ENCODE measurements at regions not wholly inside any gene's neighbourhood (a gene's known extent, or its start where the extent isn't known, plus 50 kb on each side); places are given as distances from the start of the nearest gene placed in this dataset.
"Not testable (repeated sequence)": the region's sequence is repeated elsewhere in the genome, so short reads cannot be mapped to it uniquely, and the experiment has no call there.

DNA sequence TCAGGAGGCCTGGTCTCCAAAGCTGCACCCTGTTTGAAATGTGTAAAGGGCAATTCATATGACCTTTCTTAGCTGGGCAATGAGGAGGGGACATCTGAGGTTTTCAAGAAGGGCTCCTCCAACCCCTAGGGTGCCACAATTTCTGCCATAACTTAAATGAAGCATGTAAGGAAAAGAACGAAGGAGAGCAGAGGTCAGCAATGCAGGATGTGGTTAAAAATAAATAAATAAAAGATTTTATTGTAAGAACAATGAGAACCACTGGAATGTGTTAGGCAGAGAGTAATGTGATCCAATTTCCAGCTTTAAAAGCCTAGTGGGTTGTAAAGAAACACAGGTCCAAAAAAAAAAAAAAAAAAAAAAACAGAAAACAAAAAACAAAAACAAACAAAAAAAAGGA, 673.1 kb downstream of the TNS3 start:
- H3K4me1 Mint-ChIP-seq: no peaks in the 10 kb centered on the region; the same call in 1 of the 2 replicates
- no peaks in the 10 kb centered on the region; the same call in 1 of the 2 replicates for H3K27me3 Mint-ChIP-seq (ENCODE audit: low read depth)
- ChIA-PET POLR2A (no interaction called here), CTCF (interaction anchor here (0.6 kb wide), 1 partner anchor 899 kb away, joined by 3 read pairs; no protein-coding TSS in a partner anchor)
- H3K9me3 Mint-ChIP-seq: peaks cover 19% of the 10 kb centered on the region
- no peak overlapping the region for H3K4me3 Mint-ChIP-seq
- TF ChIP-seq, protein P1, sequence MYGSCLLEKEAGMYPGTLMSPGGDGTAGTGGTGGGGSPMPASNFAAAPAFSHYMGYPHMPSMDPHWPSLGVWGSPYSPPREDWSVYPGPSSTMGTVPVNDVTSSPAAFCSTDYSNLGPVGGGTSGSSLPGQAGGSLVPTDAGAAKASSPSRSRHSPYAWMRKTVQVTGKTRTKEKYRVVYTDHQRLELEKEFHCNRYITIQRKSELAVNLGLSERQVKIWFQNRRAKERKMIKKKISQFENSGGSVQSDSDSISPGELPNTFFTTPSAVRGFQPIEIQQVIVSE (CRISPR knock-in tag; IDR thresholded peaks at IDR 0.05; ENCODE audit: borderline replicate concordance): no peak
- TF ChIP-seq, protein P2, sequence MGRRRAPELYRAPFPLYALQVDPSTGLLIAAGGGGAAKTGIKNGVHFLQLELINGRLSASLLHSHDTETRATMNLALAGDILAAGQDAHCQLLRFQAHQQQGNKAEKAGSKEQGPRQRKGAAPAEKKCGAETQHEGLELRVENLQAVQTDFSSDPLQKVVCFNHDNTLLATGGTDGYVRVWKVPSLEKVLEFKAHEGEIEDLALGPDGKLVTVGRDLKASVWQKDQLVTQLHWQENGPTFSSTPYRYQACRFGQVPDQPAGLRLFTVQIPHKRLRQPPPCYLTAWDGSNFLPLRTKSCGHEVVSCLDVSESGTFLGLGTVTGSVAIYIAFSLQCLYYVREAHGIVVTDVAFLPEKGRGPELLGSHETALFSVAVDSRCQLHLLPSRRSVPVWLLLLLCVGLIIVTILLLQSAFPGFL (CRISPR knock-in tag; IDR thresholded peaks at IDR 0.05; ENCODE audit: borderline replicate concordance): no peak
- TF ChIP-seq ATF1 (CRISPR knock-in tag; IDR thresholded peaks at IDR 0.05) (no peak), CREB1 (CRISPR knock-in tag; IDR thresholded peaks at IDR 0.05) (no peak), ZNF671 (CRISPR knock-in tag; IDR thresholded peaks at IDR 0.05) (no peak), ZNF138 (CRISPR knock-in tag; conservative IDR thresholded peaks at IDR 0.05) (no peak), TCF7 (CRISPR knock-in tag; IDR thresholded peaks at IDR 0.05; ENCODE audit: low read depth) (no peak), NFATC4 (CRISPR knock-in tag; IDR thresholded peaks at IDR 0.05) (no peak), FOXP1 (CRISPR knock-in tag; IDR thresholded peaks at IDR 0.05; ENCODE audit: borderline replicate concordance) (no peak), RELA (CRISPR knock-in tag; IDR thresholded peaks at IDR 0.05; ENCODE audit: borderline replicate concordance) (no peak), ZNF121 (CRISPR knock-in tag; IDR thresholded peaks at IDR 0.05) (no peak)
- TF ChIP-seq, protein P3, sequence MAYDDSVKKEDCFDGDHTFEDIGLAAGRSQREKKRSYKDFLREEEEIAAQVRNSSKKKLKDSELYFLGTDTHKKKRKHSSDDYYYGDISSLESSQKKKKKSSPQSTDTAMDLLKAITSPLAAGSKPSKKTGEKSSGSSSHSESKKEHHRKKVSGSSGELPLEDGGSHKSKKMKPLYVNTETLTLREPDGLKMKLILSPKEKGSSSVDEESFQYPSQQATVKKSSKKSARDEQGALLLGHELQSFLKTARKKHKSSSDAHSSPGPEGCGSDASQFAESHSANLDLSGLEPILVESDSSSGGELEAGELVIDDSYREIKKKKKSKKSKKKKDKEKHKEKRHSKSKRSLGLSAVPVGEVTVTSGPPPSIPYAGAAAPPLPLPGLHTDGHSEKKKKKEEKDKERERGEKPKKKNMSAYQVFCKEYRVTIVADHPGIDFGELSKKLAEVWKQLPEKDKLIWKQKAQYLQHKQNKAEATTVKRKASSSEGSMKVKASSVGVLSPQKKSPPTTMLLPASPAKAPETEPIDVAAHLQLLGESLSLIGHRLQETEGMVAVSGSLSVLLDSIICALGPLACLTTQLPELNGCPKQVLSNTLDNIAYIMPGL (CRISPR knock-in tag; IDR thresholded peaks at IDR 0.05): no peak
- TF ChIP-seq, protein P4, sequence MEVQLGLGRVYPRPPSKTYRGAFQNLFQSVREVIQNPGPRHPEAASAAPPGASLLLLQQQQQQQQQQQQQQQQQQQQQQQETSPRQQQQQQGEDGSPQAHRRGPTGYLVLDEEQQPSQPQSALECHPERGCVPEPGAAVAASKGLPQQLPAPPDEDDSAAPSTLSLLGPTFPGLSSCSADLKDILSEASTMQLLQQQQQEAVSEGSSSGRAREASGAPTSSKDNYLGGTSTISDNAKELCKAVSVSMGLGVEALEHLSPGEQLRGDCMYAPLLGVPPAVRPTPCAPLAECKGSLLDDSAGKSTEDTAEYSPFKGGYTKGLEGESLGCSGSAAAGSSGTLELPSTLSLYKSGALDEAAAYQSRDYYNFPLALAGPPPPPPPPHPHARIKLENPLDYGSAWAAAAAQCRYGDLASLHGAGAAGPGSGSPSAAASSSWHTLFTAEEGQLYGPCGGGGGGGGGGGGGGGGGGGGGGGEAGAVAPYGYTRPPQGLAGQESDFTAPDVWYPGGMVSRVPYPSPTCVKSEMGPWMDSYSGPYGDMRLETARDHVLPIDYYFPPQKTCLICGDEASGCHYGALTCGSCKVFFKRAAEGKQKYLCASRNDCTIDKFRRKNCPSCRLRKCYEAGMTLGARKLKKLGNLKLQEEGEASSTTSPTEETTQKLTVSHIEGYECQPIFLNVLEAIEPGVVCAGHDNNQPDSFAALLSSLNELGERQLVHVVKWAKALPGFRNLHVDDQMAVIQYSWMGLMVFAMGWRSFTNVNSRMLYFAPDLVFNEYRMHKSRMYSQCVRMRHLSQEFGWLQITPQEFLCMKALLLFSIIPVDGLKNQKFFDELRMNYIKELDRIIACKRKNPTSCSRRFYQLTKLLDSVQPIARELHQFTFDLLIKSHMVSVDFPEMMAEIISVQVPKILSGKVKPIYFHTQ (CRISPR knock-in tag; IDR thresholded peaks at IDR 0.05): no peak
- TF ChIP-seq, protein P5, sequence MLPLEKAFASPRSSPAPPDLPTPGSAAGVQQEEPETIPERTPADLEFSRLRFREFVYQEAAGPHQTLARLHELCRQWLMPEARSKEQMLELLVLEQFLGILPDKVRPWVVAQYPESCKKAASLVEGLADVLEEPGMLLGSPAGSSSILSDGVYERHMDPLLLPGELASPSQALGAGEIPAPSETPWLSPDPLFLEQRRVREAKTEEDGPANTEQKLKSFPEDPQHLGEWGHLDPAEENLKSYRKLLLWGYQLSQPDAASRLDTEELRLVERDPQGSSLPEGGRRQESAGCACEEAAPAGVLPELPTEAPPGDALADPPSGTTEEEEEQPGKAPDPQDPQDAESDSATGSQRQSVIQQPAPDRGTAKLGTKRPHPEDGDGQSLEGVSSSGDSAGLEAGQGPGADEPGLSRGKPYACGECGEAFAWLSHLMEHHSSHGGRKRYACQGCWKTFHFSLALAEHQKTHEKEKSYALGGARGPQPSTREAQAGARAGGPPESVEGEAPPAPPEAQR (CRISPR knock-in tag; IDR thresholded peaks at IDR 0.05): no peak
- H3K27ac Mint-ChIP-seq: no peak overlapping the region
- H3K36me3 Mint-ChIP-seq: no peaks in the 10 kb centered on the region
- ATAC-seq (no peak), DNase-seq (ENCODE audit: low spot score) (no peak)

DNA sequence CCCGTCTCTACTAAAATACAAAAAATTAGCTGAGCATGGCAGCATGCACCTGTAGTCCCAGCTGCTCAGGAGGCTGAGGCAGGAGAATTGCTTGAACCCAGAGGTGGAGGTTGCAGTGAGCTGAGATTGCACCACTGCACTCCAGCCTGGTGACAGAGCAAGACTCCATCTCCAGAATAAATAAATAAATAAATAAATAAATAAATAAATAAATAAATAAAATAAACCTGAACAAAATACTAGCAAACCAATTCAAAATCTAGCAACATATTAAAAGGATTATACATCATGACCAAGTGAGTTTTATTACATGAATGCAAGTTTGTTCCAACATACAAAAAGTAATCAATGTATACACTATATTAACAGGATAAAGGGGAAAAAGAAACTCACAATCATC, 677.4 kb downstream of the TNS3 start:
- H3K9me3 Mint-ChIP-seq: peaks cover 11% of the 10 kb centered on the region
- H3K36me3 Mint-ChIP-seq; POLR2A ChIA-PET; H3K4me3 Mint-ChIP-seq; ATAC-seq; CTCF ChIA-PET; H3K27me3 Mint-ChIP-seq (ENCODE audit: low read depth); H3K27ac Mint-ChIP-seq; H3K4me1 Mint-ChIP-seq; DNase-seq (ENCODE audit: low spot score): not testable (repeated sequence)

DNA sequence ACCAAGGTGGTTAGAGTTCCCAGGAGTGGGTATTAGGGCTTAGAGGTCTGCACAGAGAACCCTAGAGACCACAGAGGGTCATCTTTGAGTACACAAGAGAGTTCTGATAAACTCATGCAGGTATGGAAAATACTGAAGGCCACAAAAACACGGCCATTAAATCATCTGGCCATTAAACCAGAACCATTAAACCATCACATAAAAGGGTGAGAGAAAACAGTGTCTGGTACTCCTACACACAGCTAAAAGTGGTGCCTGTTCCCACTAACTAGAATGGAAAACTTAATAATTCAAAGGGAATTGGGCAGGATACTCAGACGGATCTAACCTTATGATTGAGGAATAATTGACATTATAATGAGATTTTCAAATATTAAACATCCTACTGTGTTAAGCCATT, 679.4 kb downstream of the TNS3 start:
- Mint-ChIP-seq H3K9me3 (peaks cover 11% of the 10 kb centered on the region), H3K4me1 (no peaks in the 10 kb centered on the region), H3K36me3 (no peaks in the 10 kb centered on the region), H3K27me3 (ENCODE audit: low read depth) (no peaks in the 10 kb centered on the region), H3K4me3 (no peak overlapping the region), H3K27ac (no peak overlapping the region)
- DNase-seq (ENCODE audit: low spot score) (no peak), ATAC-seq (no peak)
- ChIA-PET CTCF (no interaction called here), POLR2A (no interaction called here)
- no peak for TF ChIP-seq ZNF263 (CRISPR knock-in tag; IDR thresholded peaks at IDR 0.05; ENCODE audit: low read depth)
- no peak for TF ChIP-seq ATF1 (CRISPR knock-in tag; IDR thresholded peaks at IDR 0.05)
- no peak for TF ChIP-seq GABPB1 (CRISPR knock-in tag; IDR thresholded peaks at IDR 0.05)
- TF ChIP-seq NFE2L1 (CRISPR knock-in tag; IDR thresholded peaks at IDR 0.05): no peak
- TF ChIP-seq, protein P6, sequence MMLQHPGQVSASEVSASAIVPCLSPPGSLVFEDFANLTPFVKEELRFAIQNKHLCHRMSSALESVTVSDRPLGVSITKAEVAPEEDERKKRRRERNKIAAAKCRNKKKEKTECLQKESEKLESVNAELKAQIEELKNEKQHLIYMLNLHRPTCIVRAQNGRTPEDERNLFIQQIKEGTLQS (CRISPR knock-in tag; conservative IDR thresholded peaks at IDR 0.05): no peak
- no peak for TF ChIP-seq ZNF396 (CRISPR knock-in tag; IDR thresholded peaks at IDR 0.05; ENCODE audit: borderline replicate concordance)
- TF ChIP-seq, protein P7, sequence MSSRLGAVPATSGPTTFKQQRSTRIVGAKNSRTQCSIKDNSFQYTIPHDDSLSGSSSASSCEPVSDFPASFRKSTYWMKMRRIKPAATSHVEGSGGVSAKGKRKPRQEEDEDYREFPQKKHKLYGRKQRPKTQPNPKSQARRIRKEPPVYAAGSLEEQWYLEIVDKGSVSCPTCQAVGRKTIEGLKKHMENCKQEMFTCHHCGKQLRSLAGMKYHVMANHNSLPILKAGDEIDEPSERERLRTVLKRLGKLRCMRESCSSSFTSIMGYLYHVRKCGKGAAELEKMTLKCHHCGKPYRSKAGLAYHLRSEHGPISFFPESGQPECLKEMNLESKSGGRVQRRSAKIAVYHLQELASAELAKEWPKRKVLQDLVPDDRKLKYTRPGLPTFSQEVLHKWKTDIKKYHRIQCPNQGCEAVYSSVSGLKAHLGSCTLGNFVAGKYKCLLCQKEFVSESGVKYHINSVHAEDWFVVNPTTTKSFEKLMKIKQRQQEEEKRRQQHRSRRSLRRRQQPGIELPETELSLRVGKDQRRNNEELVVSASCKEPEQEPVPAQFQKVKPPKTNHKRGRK (CRISPR knock-in tag; IDR thresholded peaks at IDR 0.05; ENCODE audit: borderline replicate concordance): no peak
- TF ChIP-seq, protein P8, sequence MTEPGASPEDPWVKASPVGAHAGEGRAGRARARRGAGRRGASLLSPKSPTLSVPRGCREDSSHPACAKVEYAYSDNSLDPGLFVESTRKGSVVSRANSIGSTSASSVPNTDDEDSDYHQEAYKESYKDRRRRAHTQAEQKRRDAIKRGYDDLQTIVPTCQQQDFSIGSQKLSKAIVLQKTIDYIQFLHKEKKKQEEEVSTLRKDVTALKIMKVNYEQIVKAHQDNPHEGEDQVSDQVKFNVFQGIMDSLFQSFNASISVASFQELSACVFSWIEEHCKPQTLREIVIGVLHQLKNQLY (CRISPR knock-in tag; IDR thresholded peaks at IDR 0.05): no peak
- no peak for TF ChIP-seq EMX1 (CRISPR knock-in tag; IDR thresholded peaks at IDR 0.05)
- no peak for TF ChIP-seq SP1 (CRISPR knock-in tag; conservative IDR thresholded peaks at IDR 0.05)
